GM12872 (cell line): ENCODE measurements at regions not wholly inside any gene's neighbourhood (a gene's known extent, or its start where the extent isn't known, plus 50 kb on each side); places are given as distances from the start of the nearest gene placed in this dataset.

ENCODE experiments used
- CTCF ChIP-seq: IDR thresholded peaks from 3 replicates; pipeline ENCODE4 v1.5.1; 2011; ENCODE audit warnings: low read depth, mild to moderate bottlenecking, low read length, moderate library complexity; ENCODE audit not compliant: insufficient read depth

- TF ChIP-seq CTCF: no peak
Measured at GRCh38 chr11:105389952-105390351, 219.9 kb upstream of the GRIA4 start.

GRCh38 chr11:105388006-105388405 is 221.9 kb upstream of the GRIA4 start:
- no peak for TF ChIP-seq CTCF

- no peak for TF ChIP-seq CTCF
Measured at GRCh38 chr11:105381941-105382340, 227.9 kb upstream of the GRIA4 start.

- no peak for TF ChIP-seq CTCF
Measured at GRCh38 chr11:105377870-105378269, 232.0 kb upstream of the GRIA4 start.

- no peak for TF ChIP-seq CTCF
Measured at GRCh38 chr11:105372206-105372605, 232.6 kb upstream of the CARD18 start.

GRCh38 chr11:105371311-105371710 is 231.7 kb upstream of the CARD18 start:
- no peak for TF ChIP-seq CTCF

- TF ChIP-seq CTCF: no peak
Measured at GRCh38 chr11:105368711-105369110, 229.1 kb upstream of the CARD18 start.

- no peak for TF ChIP-seq CTCF
Measured at GRCh38 chr11:105367129-105367528, 227.6 kb upstream of the CARD18 start.
